Activated naive CD8-positive, alpha-beta T cell (primary cell): ENCODE measurements at regions not wholly inside any gene's neighbourhood (a gene's known extent, or its start where the extent isn't known, plus 50 kb on each side); places are given as distances from the start of the nearest gene placed in this dataset.

Experiments
- H3K27ac Mint-ChIP-seq: one replicate; pipeline ENCODE4 v1.8.0; 2021; ENCODE audit warnings: mixed read lengths
- H3K27me3 Mint-ChIP-seq: one replicate; pipeline ENCODE4 v1.8.0; 2021; ENCODE audit warnings: mixed read lengths
- H3K36me3 Mint-ChIP-seq: one replicate; pipeline ENCODE4 v1.8.0; 2021; ENCODE audit warnings: mixed read lengths
- H3K4me1 Mint-ChIP-seq: one replicate; pipeline ENCODE4 v1.8.0; 2021; ENCODE audit warnings: low read depth, mixed read lengths
- H3K4me3 Mint-ChIP-seq: one replicate; pipeline ENCODE4 v1.8.0; 2021; ENCODE audit warnings: mild to moderate bottlenecking, mixed read lengths
- H3K9me3 Mint-ChIP-seq: one replicate; pipeline ENCODE4 v1.8.0; 2021; ENCODE audit warnings: low read depth, mixed read lengths

DNA sequence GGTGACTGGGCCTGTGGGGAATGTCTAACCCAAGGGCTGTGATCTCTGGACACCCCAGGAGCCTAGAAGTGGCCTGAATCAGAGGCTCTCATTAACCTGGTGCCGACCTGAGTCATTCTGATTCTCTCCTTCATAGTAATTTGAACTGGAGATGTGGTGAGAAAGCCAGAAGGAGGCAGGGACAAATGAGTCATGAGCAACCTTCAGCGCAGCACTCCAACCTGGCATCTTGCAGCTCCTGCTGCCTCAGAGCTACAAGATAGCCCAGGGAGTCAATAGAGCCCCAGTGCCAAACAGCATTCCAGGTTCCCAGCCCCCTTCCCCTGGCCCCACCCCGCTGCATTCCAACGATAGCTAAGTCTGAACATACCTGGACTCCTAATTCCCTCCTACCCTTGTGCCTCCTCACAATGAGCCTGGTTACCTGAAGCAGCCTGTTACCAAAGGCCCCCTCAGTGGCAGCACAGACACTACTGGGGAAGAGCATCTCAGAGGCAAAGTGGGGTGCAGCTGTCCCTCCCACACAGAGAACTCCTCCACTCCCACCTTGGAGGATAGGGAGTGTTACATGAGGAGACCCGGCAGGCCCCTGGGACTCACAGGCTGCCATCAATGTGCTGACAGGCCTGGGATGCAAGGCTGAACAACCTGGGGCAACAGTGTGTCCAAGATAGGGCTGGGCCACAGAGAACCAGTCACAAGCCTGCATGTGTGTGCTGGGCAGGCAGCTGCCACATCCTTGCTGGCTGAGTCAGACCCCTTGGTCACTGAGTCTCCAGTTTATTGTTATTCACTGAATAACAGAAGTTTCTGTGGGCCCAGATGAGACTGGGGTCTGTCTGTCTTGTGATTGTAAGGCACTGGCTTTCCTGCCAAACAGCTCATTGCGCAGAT, 76.8 kb upstream of the LEP start:
- Mint-ChIP-seq H3K4me1 (peaks cover 13% of the 10 kb centered on the region), H3K4me3 (no peak overlapping the region), H3K27ac (no peak overlapping the region), H3K9me3 (no peaks in the 10 kb centered on the region), H3K36me3 (no peaks in the 10 kb centered on the region), H3K27me3 (peaks cover 26% of the 10 kb centered on the region)

DNA sequence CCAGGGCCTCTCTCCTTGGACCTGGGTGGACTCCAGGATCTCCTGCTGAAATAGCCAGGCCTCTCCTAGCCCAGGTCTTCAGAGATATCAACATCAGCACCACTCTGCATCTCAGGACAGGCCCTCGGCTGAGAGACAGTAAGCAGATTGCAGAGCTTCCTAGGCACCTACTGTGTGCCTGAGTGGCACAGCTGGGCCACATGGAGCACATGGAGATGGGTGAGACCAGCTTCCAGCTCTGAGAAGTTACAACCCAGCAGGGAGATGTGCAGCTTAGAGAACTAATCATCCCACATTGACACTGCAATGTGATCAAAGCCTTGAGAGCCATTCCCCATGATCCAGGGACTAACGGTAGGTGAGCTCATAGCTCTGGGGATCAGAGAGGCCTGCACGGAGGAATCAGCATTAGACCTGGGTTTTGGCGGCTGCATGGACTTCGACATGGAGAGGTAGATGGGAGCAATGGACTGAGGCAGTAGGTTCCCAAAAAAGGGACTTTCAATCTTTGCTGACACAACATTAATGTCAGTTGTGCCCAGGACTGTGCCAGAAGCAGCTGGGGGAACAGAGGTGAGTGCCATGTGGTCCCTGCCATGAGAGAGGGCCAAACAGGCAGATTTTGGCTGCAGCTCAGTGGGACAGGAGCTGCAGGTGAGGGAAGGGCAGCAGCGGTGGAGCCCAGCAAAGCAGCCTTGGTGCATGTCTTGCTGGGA, 76.0 kb upstream of the LEP start:
- H3K9me3 Mint-ChIP-seq: no peaks in the 10 kb centered on the region
- peaks cover 13% of the 10 kb centered on the region for H3K4me1 Mint-ChIP-seq
- H3K27ac Mint-ChIP-seq: no peak overlapping the region
- peak overlapping the region; percentile 33 for H3K4me3 Mint-ChIP-seq
- H3K27me3 Mint-ChIP-seq: peaks cover 27% of the 10 kb centered on the region
- no peaks in the 10 kb centered on the region for H3K36me3 Mint-ChIP-seq

DNA sequence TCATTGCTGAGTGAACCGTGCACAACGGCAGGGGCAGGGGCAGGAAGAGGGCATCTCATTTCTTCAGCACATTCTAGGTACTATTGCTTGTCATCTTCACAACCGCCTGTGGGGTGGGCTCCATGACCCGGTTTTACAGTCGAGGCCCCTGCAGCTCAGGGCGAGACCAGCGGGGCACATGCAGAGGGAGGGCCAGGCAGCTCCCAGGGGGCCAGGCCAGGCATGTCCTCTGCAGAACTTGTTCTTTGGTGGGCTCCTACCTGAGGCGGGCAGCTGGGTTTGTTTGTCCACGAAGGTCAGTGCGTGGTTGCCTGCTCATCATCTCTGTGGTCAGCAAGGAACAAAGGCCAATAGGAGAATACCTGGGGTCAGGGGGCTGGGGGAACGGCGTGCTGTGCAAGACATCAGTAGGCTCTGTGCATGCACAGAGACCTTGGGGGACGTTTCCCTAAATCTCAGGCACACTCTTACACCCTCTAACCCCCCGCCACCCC, 75.1 kb upstream of the LEP start:
- Mint-ChIP-seq H3K27ac (no peak overlapping the region), H3K36me3 (no peaks in the 10 kb centered on the region), H3K27me3 (peaks cover 27% of the 10 kb centered on the region), H3K4me3 (peak overlapping the region; percentile 33), H3K4me1 (peaks cover 13% of the 10 kb centered on the region), H3K9me3 (no peaks in the 10 kb centered on the region)

DNA sequence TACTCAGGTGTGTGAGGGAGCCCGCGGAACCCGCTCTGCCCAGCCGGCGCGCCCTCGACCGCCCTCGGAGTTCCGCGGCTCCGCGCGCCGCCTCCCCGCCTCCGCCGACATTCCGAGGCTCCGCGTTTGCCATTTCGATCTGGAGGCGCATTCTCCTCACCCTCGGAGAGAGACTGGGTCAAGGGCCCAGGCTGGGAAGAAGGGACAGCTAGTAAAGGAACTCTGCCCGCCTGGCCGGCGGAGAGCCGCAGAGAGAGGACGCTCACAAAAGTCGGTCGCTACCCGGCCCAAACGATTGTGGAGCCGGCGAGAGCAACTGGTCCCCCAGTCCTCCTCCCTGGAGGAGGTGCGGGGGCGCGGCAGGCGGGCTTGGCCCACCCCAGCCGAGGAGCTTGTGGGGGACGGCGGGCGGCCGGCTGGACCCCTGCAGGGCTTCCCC, 74.5 kb upstream of the LEP start:
- Mint-ChIP-seq H3K4me1 (peaks cover 13% of the 10 kb centered on the region), H3K4me3 (peak overlapping the region; percentile 83), H3K36me3 (no peaks in the 10 kb centered on the region), H3K9me3 (no peaks in the 10 kb centered on the region), H3K27ac (no peak overlapping the region), H3K27me3 (peaks cover 27% of the 10 kb centered on the region)

DNA sequence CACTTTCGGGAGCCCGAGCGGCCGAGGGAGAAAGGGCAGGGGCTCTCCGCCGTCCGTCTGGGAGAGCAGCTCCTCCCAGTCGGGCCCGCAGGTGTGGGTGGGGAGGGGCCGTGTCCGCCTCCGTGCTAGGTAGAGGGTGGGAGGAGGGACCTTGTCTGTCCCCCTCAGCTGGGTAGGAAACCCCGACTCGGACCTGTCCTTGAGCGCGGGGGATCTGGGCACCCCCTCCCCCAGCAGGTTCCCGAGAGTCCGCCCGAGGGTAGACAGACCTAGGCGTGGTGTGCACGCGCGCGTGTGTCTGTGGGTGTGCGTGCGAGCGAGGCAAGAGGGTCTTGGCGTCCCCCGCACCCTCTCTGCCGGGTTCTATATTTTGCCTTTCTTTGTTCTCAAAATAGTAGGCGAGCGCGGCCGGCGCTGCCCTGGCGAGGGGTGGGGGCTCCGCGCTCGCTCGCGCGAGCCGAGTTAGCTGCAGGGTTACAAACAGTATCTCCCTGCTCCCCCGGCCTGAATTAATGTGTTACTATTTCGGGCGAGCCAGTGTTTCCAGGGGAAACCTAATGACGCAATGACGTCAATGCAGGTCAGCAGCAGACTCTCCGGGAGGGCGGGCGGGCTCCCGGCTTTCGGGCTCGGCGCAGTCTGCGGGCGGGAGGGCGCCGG, 73.9 kb upstream of the LEP start:
- Mint-ChIP-seq H3K4me1 (peaks cover 13% of the 10 kb centered on the region), H3K27ac (no peak overlapping the region), H3K36me3 (no peaks in the 10 kb centered on the region), H3K4me3 (peak overlapping the region; percentile 83), H3K9me3 (no peaks in the 10 kb centered on the region), H3K27me3 (peaks cover 27% of the 10 kb centered on the region)

DNA sequence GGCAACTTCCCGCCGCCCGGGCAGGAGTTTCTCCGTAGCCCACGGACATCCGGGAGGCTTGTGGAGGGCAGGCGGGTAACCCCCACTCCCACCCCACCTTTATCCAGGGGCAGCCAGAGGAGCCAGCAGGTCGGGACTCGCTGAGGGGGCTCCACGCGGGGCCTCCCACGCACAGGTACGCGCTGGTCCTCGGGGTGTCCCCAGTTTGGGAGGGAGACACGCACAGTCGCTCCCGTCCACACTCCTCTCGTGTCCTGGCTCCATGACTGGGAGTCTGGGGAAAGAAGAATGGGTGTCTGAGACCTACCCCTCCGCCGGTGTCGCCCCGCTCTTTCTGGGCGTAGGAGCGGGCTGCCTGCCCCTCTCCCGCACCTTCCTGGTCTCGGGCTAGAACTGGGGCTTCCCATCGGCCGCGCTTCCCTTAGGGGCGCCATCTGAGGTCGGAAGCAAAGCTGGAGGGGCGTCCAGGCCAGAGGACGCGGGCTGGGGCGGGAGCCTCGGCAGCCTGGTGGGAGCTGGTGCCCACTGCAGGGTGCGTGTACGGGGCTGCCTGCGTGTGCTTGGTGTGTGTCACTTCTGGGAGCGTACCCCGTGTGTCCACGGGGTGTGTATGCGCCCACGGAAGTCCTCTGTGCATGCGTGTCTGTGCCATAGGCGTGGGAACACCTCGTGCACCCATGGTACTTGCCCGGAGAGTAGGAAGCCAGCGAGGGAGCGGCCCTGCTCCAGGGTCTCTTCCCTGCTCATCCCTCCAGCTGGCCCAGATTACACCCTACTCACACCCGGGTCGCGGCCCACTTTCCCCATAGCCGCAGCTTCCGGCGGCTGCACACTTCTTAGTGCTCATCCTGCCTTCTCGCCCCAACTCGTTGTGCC, 73.0 kb upstream of the LEP start:
- Mint-ChIP-seq H3K36me3 (no peaks in the 10 kb centered on the region), H3K27ac (no peak overlapping the region), H3K4me3 (peak overlapping the region; percentile 73), H3K4me1 (peaks cover 13% of the 10 kb centered on the region), H3K9me3 (no peaks in the 10 kb centered on the region), H3K27me3 (peaks cover 22% of the 10 kb centered on the region)

DNA sequence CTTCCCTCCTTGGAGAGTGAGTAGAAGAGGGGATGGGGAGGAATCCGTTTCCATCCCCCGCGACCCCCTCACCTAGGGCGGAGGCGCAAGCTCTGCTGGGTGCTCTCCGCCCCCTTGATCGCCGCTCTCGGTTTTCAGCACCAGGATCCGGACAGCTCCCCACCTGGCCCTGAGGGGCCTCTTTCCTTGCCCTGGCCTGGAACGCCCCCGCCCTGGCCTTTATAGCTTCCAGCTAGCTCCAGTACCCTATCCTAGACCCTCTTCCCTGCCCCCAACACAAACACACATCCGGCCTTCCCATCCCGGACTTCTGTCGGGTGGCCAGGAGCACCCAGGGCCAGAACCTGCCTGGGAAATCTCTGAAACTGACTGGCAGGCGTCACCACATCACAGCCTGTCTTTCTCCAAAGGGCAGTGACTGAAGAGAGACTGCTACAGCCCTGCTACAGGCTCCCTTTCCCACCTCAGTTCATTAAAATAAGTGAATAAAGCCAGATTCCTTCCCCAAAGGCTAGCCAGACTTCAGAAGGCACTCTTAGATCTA, 72.3 kb upstream of the LEP start:
- Mint-ChIP-seq H3K27ac (no peak overlapping the region), H3K4me3 (peak overlapping the region; percentile 73), H3K9me3 (no peaks in the 10 kb centered on the region), H3K36me3 (no peaks in the 10 kb centered on the region), H3K27me3 (peaks cover 24% of the 10 kb centered on the region), H3K4me1 (peaks cover 13% of the 10 kb centered on the region)

DNA sequence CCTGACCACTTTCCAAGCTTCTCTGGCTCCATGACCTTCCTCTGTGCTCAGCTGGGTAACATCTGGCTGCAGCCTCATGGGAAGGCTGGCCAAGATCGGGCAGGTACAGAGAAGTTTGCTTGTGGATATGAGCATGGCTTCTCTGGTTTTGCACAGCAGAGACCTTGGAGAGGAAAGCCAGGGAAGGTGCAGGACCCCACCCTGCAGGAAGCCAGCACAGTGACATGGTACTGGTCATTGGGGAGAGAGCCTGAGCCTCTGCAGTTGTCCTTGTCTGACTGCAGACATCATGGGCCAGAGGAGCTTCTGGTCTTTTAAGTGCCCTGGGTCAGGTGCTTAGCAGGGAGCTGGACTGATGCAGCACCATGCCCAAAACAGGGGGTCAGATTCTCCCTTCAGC, 70.6 kb upstream of the LEP start:
- H3K36me3 Mint-ChIP-seq: no peaks in the 10 kb centered on the region
- no peak overlapping the region for H3K4me3 Mint-ChIP-seq
- peaks cover 13% of the 10 kb centered on the region for H3K4me1 Mint-ChIP-seq
- H3K9me3 Mint-ChIP-seq: no peaks in the 10 kb centered on the region
- H3K27me3 Mint-ChIP-seq: peaks cover 18% of the 10 kb centered on the region
- no peak overlapping the region for H3K27ac Mint-ChIP-seq

DNA sequence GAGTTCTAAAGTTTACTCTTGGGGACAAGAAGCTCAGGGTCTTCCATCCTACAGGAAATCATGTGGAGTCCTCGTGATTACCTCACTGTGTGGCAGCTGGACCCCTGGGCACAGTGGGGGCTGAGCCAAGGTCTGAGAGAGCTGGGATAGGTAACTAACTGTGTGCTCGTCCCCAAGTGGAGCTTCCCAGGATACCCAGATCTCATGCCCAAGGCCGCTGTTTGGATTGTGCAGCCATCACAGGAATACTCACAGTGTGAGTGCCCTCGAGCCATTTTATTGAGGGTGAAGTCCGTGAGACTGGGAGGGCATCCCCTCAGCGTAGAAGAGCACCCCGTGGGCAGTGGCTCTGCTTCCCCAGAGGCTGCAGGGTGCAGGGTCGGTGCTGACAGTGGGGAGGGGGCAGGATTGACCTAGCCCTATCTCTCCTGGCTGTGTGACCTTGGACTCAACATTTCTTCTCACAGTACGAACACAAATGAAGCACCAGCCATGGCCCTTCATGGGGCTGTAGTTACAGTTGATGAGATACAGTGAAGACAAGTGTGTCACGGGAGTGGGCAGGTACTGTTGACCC, 69.6 kb upstream of the LEP start:
- Mint-ChIP-seq H3K36me3 (no peaks in the 10 kb centered on the region), H3K9me3 (no peaks in the 10 kb centered on the region), H3K27ac (no peak overlapping the region), H3K4me1 (peaks cover 11% of the 10 kb centered on the region), H3K4me3 (no peak overlapping the region), H3K27me3 (peaks cover 15% of the 10 kb centered on the region)

DNA sequence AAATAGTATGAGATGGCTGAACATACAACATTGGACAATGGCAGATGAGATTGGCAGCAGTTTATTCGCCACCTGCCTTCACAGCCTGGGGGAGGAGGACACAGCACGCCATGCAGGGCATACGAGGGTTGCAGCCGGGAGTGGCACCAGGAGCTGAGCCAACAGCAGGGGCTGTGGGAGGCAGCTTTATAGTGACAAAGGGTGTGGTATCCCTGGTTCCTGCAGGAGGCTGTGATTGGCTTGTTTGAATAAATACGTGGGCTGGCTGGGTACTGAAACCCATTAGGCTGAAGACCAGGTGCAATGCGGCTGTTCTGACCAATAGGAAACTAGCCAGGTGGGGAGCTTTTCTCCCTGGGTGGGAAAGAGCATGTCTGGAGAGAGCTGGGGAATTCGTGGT, 68.9 kb upstream of the LEP start:
- Mint-ChIP-seq H3K27me3 (peaks cover 21% of the 10 kb centered on the region), H3K4me3 (no peak overlapping the region)

DNA sequence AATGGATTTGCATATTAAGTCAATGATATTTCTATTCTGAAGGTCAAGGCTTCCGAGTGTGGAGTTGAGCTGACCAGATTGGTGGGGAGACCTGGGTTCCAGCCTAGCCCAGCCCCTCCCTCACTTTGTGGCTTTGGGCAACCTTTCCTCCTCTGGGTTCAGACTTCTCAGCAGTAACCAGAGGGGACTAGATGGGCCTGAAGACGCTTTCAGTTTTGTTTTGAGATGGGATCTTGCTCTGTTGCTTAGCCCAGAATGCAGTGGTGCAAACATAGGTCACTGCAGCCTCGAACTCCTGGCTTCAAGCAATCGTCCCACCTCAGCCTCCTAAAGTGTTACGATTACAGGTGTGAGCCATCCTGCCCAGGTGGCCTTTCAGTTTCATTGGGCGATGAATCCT, 68.1 kb upstream of the LEP start:
- Mint-ChIP-seq H3K4me3 (no peak overlapping the region), H3K36me3 (peaks cover 2% of the 10 kb centered on the region), H3K27ac (no peak overlapping the region), H3K27me3 (peaks cover 22% of the 10 kb centered on the region), H3K9me3 (no peaks in the 10 kb centered on the region), H3K4me1 (peaks cover 9% of the 10 kb centered on the region)

More for the DNA sequence above, 68.9 kb upstream of the LEP start:
- Mint-ChIP-seq H3K4me1 (peaks cover 9% of the 10 kb centered on the region), H3K36me3 (peaks cover 1% of the 10 kb centered on the region), H3K9me3 (no peaks in the 10 kb centered on the region), H3K27ac (peak overlapping the region; percentile 16)

DNA sequence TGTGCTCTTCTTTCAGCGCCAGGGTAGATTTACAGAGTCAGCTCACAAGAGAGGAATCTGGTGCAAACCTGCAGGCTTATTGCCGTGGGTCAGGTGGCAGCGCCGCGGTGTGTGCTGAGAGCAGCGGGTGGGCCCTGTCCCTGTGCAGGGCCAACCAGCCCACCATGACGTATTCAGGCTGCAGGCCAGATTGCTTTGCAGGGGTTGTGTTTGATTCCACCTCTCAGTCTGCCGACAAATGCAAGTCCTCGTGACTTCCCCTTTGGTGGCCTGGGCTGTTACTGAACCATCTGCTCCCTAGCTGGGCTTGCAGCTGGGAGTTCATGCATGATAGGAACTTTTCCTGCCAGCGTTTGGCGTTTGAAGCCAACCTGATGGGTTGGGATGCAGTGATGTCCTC, 66.7 kb upstream of the LEP start:
- Mint-ChIP-seq H3K27me3 (peaks cover 12% of the 10 kb centered on the region), H3K4me1 (no peaks in the 10 kb centered on the region), H3K27ac (no peak overlapping the region), H3K4me3 (no peak overlapping the region), H3K9me3 (no peaks in the 10 kb centered on the region), H3K36me3 (peaks cover 2% of the 10 kb centered on the region)

DNA sequence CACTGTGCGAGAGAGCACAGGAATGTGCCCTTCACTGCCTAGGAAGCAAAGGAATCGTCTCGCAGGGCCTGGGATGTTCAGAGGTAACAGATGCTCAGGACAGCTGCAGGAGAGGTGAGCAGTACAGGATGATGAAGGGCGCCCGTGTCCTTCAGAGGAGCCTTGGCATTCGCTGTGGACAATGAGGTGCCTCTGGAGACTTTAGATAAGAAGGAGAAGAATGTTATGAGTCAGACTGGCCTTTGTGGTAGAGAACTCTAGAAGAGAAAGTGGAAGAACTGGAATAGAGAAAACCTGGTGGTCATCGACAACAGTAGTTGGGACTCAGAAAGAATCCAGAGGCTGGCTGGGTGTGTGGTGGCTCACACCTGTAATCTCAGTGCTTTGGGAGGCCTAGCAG, 64.4 kb upstream of the LEP start:
- Mint-ChIP-seq H3K4me3 (no peak overlapping the region), H3K27me3 (peaks cover 14% of the 10 kb centered on the region), H3K4me1 (no peaks in the 10 kb centered on the region), H3K27ac (no peak overlapping the region), H3K36me3 (peaks cover 2% of the 10 kb centered on the region), H3K9me3 (no peaks in the 10 kb centered on the region)
